Fibroblast of lung (primary cell): ENCODE measurements at regions not wholly inside any gene's neighbourhood (a gene's known extent, or its start where the extent isn't known, plus 50 kb on each side); places are given as distances from the start of the nearest gene placed in this dataset.

Source experiments
- CTCF ChIP-seq, 2 donors: IDR thresholded peaks in 1 of 2; conservative IDR thresholded peaks in 1 of 2; 1 replicate in 1 of 2; 2 replicates in 1 of 2; pipeline ENCODE4 v1.5.1; 2011 to 2012; ENCODE audit warnings: low read length in 2 of 2, control low read depth in 1 of 2, inconsistent platforms in 1 of 2, low read depth in 1 of 2, mild to moderate bottlenecking in 1 of 2
- EZH2 ChIP-seq: IDR thresholded peaks from 2 replicates; pipeline ENCODE4 v1.5.1; 2012; ENCODE audit warnings: low read length, control low read depth, mild to moderate bottlenecking; ENCODE audit errors: missing control alignments

- no peak for TF ChIP-seq CTCF (conservative IDR thresholded peaks at IDR 0.05 in 1 of 2, IDR thresholded peaks at IDR 0.05 in 1 of 2; ENCODE audit: low read depth in 1 of 2, low read length in 2 of 2)
- TF ChIP-seq EZH2, result no peak
Observed at GRCh38 chr1:163588796-163589195, 267.0 kb downstream of the NUF2 start.
